Neuron (in vitro differentiated cells): ENCODE measurements at regions not wholly inside any gene's neighbourhood (a gene's known extent, or its start where the extent isn't known, plus 50 kb on each side); places are given as distances from the start of the nearest gene placed in this dataset.

Source experiments
- H2AFZ ChIP-seq: one replicate; pipeline ENCODE4 v1.6.1; 2013; ENCODE audit warnings: low read depth, mild to moderate bottlenecking, inconsistent platforms, low read length, moderate library complexity
- H3K27me3 ChIP-seq: one replicate; pipeline ENCODE4 v1.6.1; 2013; ENCODE audit warnings: low read length; ENCODE audit not compliant: insufficient read depth
- H3K36me3 ChIP-seq: one replicate; pipeline ENCODE4 v1.6.1; 2013; ENCODE audit warnings: low read length; ENCODE audit not compliant: insufficient read depth
- H3K4me1 ChIP-seq: one replicate; pipeline ENCODE4 v1.6.1; 2013; ENCODE audit warnings: low read length; ENCODE audit not compliant: insufficient read depth
- H3K4me3 ChIP-seq: 2 replicates; pipeline ENCODE4 v1.5.1; 2013; ENCODE audit warnings: mild to moderate bottlenecking, low read length, moderate library complexity
- H3K9me3 ChIP-seq: one replicate; pipeline ENCODE4 v1.6.1; 2013; ENCODE audit warnings: low read length

GRCh38 chr4:64538219-64538618 is 129.0 kb upstream of the TECRL start:
- Histone ChIP-seq H2AFZ (no peak overlapping the region), H3K4me3 (no peak overlapping the region), H3K36me3 (no peaks in the 10 kb centered on the region), H3K27me3 (no peaks in the 10 kb centered on the region), H3K9me3 (no peaks in the 10 kb centered on the region), H3K4me1 (no peaks in the 10 kb centered on the region)

- H3K27me3 ChIP-seq, result no peaks in the 10 kb centered on the region
- no peak overlapping the region for H2AFZ ChIP-seq
- no peaks in the 10 kb centered on the region for H3K4me1 ChIP-seq
- no peak overlapping the region for H3K4me3 ChIP-seq
- no peaks in the 10 kb centered on the region for H3K36me3 ChIP-seq
- no peaks in the 10 kb centered on the region for H3K9me3 ChIP-seq
Observed at GRCh38 chr4:64533637-64534036, 124.4 kb upstream of the TECRL start.

- no peaks in the 10 kb centered on the region for H3K27me3 ChIP-seq
- no peaks in the 10 kb centered on the region for H3K4me1 ChIP-seq
- no peak overlapping the region for H3K4me3 ChIP-seq
- no peak overlapping the region for H2AFZ ChIP-seq
- H3K36me3 ChIP-seq, result no peaks in the 10 kb centered on the region
- no peaks in the 10 kb centered on the region for H3K9me3 ChIP-seq
Observed at GRCh38 chr4:64533159-64533558, 123.9 kb upstream of the TECRL start.

GRCh38 chr4:64520421-64520820 is 111.2 kb upstream of the TECRL start:
- no peak overlapping the region for H3K4me3 ChIP-seq
- no peaks in the 10 kb centered on the region for H3K27me3 ChIP-seq
- H3K4me1 ChIP-seq, result no peaks in the 10 kb centered on the region
- no peaks in the 10 kb centered on the region for H3K9me3 ChIP-seq
- H3K36me3 ChIP-seq, result no peaks in the 10 kb centered on the region
- no peak overlapping the region for H2AFZ ChIP-seq

- Histone ChIP-seq H2AFZ (no peak overlapping the region), H3K4me3 (no peak overlapping the region), H3K36me3 (no peaks in the 10 kb centered on the region), H3K27me3 (no peaks in the 10 kb centered on the region), H3K9me3 (no peaks in the 10 kb centered on the region), H3K4me1 (no peaks in the 10 kb centered on the region)
Observed at GRCh38 chr4:64518600-64518999, 109.3 kb upstream of the TECRL start.

- no peaks in the 10 kb centered on the region for H3K27me3 ChIP-seq
- no peaks in the 10 kb centered on the region for H3K36me3 ChIP-seq
- H3K4me1 ChIP-seq, result no peaks in the 10 kb centered on the region
Observed at GRCh38 chr4:64516176-64516575, 106.9 kb upstream of the TECRL start.

GRCh38 chr4:64508089-64508488 is 98.8 kb upstream of the TECRL start:
- no peaks in the 10 kb centered on the region for H3K27me3 ChIP-seq
- no peaks in the 10 kb centered on the region for H3K4me1 ChIP-seq
- no peak overlapping the region for H3K4me3 ChIP-seq
- H3K9me3 ChIP-seq, result no peaks in the 10 kb centered on the region
- no peak overlapping the region for H2AFZ ChIP-seq
- no peaks in the 10 kb centered on the region for H3K36me3 ChIP-seq

More at GRCh38 chr4:64516176-64516575, 106.9 kb upstream of the TECRL start:
- Histone ChIP-seq H2AFZ (no peak overlapping the region), H3K9me3 (no peaks in the 10 kb centered on the region), H3K4me3 (no peak overlapping the region)

- no peaks in the 10 kb centered on the region for H3K36me3 ChIP-seq
- no peaks in the 10 kb centered on the region for H3K9me3 ChIP-seq
- no peak overlapping the region for H2AFZ ChIP-seq
- no peak overlapping the region for H3K4me3 ChIP-seq
- H3K4me1 ChIP-seq, result no peaks in the 10 kb centered on the region
- H3K27me3 ChIP-seq, result no peaks in the 10 kb centered on the region
Observed at GRCh38 chr4:64503945-64504675, 94.9 kb upstream of the TECRL start.

- H3K4me3 ChIP-seq, result no peak overlapping the region
- no peaks in the 10 kb centered on the region for H3K9me3 ChIP-seq
- H2AFZ ChIP-seq, result no peak overlapping the region
- no peaks in the 10 kb centered on the region for H3K36me3 ChIP-seq
- H3K4me1 ChIP-seq, result no peaks in the 10 kb centered on the region
- no peaks in the 10 kb centered on the region for H3K27me3 ChIP-seq
Observed at GRCh38 chr4:64503416-64503815, 94.2 kb upstream of the TECRL start.

- no peaks in the 10 kb centered on the region for H3K4me1 ChIP-seq
Observed at GRCh38 chr4:64497491-64497890, 88.2 kb upstream of the TECRL start.

GRCh38 chr4:64495946-64496345 is 86.7 kb upstream of the TECRL start:
- Histone ChIP-seq H3K9me3 (no peaks in the 10 kb centered on the region), H3K4me3 (no peak overlapping the region), H2AFZ (no peak overlapping the region), H3K4me1 (no peaks in the 10 kb centered on the region), H3K27me3 (no peaks in the 10 kb centered on the region), H3K36me3 (no peaks in the 10 kb centered on the region)

More at GRCh38 chr4:64497491-64497890, 88.2 kb upstream of the TECRL start:
- H3K27me3 ChIP-seq, result no peaks in the 10 kb centered on the region
- no peaks in the 10 kb centered on the region for H3K36me3 ChIP-seq
- H2AFZ ChIP-seq, result no peak overlapping the region
- H3K4me3 ChIP-seq, result no peak overlapping the region
- no peaks in the 10 kb centered on the region for H3K9me3 ChIP-seq

GRCh38 chr4:64489628-64490027 is 80.4 kb upstream of the TECRL start:
- Histone ChIP-seq H3K9me3 (no peaks in the 10 kb centered on the region), H3K4me1 (no peaks in the 10 kb centered on the region), H3K4me3 (no peak overlapping the region), H3K27me3 (no peaks in the 10 kb centered on the region), H3K36me3 (no peaks in the 10 kb centered on the region), H2AFZ (no peak overlapping the region)

- no peak overlapping the region for H3K4me3 ChIP-seq
- no peaks in the 10 kb centered on the region for H3K27me3 ChIP-seq
- H3K9me3 ChIP-seq, result no peaks in the 10 kb centered on the region
- no peaks in the 10 kb centered on the region for H3K4me1 ChIP-seq
- H3K36me3 ChIP-seq, result no peaks in the 10 kb centered on the region
- no peak overlapping the region for H2AFZ ChIP-seq
Observed at GRCh38 chr4:64479338-64479737, 70.1 kb upstream of the TECRL start.

GRCh38 chr4:64477127-64477526 is 67.9 kb upstream of the TECRL start:
- Histone ChIP-seq H2AFZ (no peak overlapping the region), H3K36me3 (no peaks in the 10 kb centered on the region), H3K4me1 (no peaks in the 10 kb centered on the region), H3K9me3 (no peaks in the 10 kb centered on the region), H3K27me3 (no peaks in the 10 kb centered on the region), H3K4me3 (no peak overlapping the region)
